ENCODE measurements at regions not wholly inside any gene's neighbourhood (a gene's known extent, or its start where the extent isn't known, plus 50 kb on each side); places are given as distances from the start of the nearest gene placed in this dataset.

DNA sequence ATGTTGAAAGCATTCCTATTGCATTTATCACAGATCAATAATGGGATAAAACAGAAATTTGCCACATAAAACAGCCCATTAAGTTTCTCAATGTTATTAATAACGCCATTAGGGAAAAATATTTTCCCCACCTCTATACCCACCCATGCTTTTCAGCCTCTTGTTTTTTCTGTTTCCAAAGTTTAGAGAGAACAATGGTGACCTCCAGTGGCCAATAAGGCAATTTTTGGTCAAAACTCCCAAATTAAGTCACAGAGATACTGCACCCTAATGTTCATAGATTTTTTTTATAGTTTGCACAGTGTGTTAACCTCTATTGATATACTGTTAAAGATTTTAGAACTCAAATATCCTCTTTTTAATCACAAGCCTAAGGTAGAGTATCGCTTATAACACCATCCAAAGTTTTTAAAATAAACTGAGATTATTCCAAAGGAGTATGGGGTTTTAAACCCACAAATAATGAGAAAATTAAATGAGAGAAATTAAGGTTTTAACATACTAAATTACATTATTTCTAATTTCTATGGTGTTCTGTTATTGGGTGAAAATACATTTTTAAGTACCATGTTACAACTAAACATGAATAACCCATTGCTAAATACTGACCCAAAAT is 184.7 kb upstream of the DCN start:
- no peaks in the 10 kb centered on the region for H3K27me3 ChIP-seq (ENCODE audit: control insufficient read depth, insufficient read depth, low read length)
- TF ChIP-seq, protein P1, sequence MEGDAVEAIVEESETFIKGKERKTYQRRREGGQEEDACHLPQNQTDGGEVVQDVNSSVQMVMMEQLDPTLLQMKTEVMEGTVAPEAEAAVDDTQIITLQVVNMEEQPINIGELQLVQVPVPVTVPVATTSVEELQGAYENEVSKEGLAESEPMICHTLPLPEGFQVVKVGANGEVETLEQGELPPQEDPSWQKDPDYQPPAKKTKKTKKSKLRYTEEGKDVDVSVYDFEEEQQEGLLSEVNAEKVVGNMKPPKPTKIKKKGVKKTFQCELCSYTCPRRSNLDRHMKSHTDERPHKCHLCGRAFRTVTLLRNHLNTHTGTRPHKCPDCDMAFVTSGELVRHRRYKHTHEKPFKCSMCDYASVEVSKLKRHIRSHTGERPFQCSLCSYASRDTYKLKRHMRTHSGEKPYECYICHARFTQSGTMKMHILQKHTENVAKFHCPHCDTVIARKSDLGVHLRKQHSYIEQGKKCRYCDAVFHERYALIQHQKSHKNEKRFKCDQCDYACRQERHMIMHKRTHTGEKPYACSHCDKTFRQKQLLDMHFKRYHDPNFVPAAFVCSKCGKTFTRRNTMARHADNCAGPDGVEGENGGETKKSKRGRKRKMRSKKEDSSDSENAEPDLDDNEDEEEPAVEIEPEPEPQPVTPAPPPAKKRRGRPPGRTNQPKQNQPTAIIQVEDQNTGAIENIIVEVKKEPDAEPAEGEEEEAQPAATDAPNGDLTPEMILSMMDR (IDR thresholded peaks at IDR 0.05; ENCODE audit: low read depth, low read length), result peak; percentile 61
- DNase-seq (ENCODE audit: low read depth, low spot score), result no peak

DNA sequence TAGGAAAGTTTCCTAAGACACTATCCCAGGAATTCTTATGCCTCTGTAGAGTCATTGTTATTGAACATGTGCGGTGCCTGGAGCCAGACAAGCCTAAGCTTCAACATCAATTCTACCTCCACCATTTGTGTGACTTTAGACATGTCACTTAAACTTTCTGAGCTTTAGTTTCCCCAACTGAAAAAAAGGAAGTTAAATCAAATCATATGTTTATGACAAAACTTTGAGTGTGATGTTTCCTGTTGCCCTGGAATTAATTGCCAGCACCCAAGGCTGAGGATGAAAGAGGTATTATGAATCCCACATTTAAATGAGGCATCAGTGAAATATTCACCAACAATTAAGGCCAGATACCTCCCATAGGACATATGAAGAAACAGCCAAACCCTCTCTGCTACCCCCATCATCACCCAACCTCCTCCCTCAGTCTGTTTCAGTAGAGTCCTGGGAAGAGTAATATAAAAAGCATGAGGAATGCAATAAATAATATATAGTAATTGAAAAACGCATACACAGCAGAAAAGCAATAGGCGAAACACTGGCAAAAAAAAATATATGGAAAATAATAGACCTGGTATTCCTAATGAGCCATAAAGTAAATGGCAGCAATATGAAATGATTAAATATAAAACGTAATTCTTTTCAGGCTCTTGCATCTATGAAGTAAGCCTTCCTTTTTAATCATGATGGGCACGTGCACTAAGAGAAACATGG is 182.0 kb upstream of the DCN start:
- POLR2A ChIA-PET, result no interaction called here
- TF ChIP-seq, protein P1 (IDR thresholded peaks at IDR 0.05; ENCODE audit: low read depth, low read length), result no peak
- no peaks in the 10 kb centered on the region for H3K9me3 ChIP-seq (ENCODE audit: control insufficient read depth, insufficient read depth, low read length)
- no peak overlapping the region for H3K27ac ChIP-seq (ENCODE audit: low read depth, low read length)
- DNase-seq (ENCODE audit: low read depth, low spot score), result no peak
- no peak overlapping the region for H3K4me3 ChIP-seq (ENCODE audit: low read depth, low read length)
- H3K27me3 ChIP-seq (ENCODE audit: control insufficient read depth, insufficient read depth, low read length), result no peaks in the 10 kb centered on the region
- CTCF ChIA-PET, result interaction anchor here (1.3 to 1.6 kb wide), 5 partner anchors 9 to 420 kb away, joined by 3 to 6 read pairs (median 5); no protein-coding TSS in a partner anchor

More for the DNA sequence above, 184.7 kb upstream of the DCN start:
- ChIA-PET POLR2A (no interaction called here), CTCF (interaction anchor here (1.2 to 1.9 kb wide), 5 partner anchors 15 to 422 kb away, joined by 4 to 15 read pairs (median 6); no protein-coding TSS in a partner anchor)
- no peak overlapping the region for H3K27ac ChIP-seq (ENCODE audit: low read depth, low read length)
- H3K9me3 ChIP-seq (ENCODE audit: control insufficient read depth, insufficient read depth, low read length), result no peaks in the 10 kb centered on the region
- no peak overlapping the region for H3K4me3 ChIP-seq (ENCODE audit: low read depth, low read length)

DNA sequence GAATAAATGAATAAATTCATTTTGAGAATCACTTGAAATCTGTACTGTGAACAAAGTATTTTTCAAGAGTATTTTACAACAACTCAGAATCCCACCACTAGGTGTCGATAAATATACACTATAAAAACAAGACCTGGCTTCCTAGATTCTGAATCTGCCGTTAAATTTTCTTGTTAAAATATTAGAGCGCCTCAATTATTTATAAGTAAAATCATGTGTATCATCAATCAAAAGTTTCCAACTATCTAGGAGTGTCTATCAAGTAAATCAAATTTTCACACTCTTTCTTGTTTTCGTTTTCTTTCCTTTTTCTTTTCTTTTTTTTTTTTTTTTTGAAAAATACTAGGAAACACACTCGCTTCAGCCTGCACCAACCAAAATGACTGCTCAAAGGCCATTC is 179.2 kb upstream of the DCN start:
- TF ChIP-seq, protein P1 (IDR thresholded peaks at IDR 0.05; ENCODE audit: low read depth, low read length), result peak; percentile 65
- no peak for DNase-seq (ENCODE audit: low read depth, low spot score)
- POLR2A ChIA-PET, result no interaction called here
- Histone ChIP-seq H3K9me3 (ENCODE audit: control insufficient read depth, insufficient read depth, low read length) (no peaks in the 10 kb centered on the region), H3K4me3 (ENCODE audit: low read depth, low read length) (no peak overlapping the region), H3K27ac (ENCODE audit: low read depth, low read length) (no peak overlapping the region), H3K27me3 (ENCODE audit: control insufficient read depth, insufficient read depth, low read length) (no peaks in the 10 kb centered on the region)
- CTCF ChIA-PET, result interaction anchor here (0.7 to 2.8 kb wide), 17 partner anchors 8 to 1287 kb away, joined by 3 to 16 read pairs (median 4); partner anchors contain the start of gene EPYC

DNA sequence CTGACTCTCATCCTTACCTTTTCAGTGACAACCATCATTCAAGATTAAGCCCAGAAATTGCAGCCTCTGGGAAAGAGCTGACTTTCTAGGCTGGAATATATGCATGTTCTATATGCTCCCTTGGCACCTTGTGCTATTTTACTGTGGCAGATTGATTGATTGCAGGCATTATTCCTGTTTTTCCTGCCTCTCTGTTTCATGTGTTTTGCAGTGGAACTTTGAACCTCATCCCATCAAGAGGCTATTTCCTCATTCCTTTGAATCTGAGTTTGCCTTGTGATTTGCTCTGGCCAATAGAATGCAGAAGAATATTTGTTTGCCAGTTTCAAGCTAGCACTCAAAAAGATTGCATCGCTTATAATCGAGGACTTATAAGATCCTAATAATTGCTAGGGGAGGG is 174.8 kb upstream of the DCN start:
- Histone ChIP-seq H3K27me3 (ENCODE audit: control insufficient read depth, insufficient read depth, low read length) (no peaks in the 10 kb centered on the region), H3K9me3 (ENCODE audit: control insufficient read depth, insufficient read depth, low read length) (no peaks in the 10 kb centered on the region), H3K27ac (ENCODE audit: low read depth, low read length) (no peak overlapping the region), H3K4me3 (ENCODE audit: low read depth, low read length) (no peak overlapping the region)
- ChIA-PET CTCF (interaction anchor here (1.3 to 6.0 kb wide), 2 partner anchors 180 to 378 kb away, joined by 3 to 97 read pairs; no protein-coding TSS in a partner anchor), POLR2A (no interaction called here)
- TF ChIP-seq, protein P1 (IDR thresholded peaks at IDR 0.05; ENCODE audit: low read depth, low read length), result no peak
- no peak for DNase-seq (ENCODE audit: low read depth, low spot score)

DNA sequence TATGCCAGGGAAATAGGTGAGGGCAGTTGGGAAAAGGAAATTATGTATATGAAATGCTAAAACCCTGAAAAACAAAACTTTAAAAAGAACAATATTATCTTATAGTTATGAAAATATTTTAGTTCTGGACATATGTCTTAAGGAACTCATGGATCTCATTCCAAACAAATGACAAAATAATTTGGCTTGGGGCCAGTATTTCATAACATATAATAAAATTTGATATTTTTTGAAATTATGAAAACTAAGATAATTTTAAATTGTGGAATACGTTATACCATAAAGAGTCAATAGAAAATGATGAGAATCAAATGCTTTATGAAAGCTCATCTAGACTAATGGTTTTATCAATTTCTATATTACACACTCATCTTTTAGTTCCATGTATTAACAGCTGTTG is 173.8 kb upstream of the DCN start:
- no peak overlapping the region for H3K27ac ChIP-seq (ENCODE audit: low read depth, low read length)
- H3K9me3 ChIP-seq (ENCODE audit: control insufficient read depth, insufficient read depth, low read length), result no peaks in the 10 kb centered on the region
- TF ChIP-seq, protein P1 (IDR thresholded peaks at IDR 0.05; ENCODE audit: low read depth, low read length), result no peak
- CTCF ChIA-PET, result interaction anchor here (0.8 to 6.0 kb wide), 12 partner anchors 10 to 410 kb away, joined by 3 to 97 read pairs (median 4); no protein-coding TSS in a partner anchor
- H3K4me3 ChIP-seq (ENCODE audit: low read depth, low read length), result no peak overlapping the region
- no peak for DNase-seq (ENCODE audit: low read depth, low spot score)
- POLR2A ChIA-PET, result interaction anchor here (0.5 kb wide), 1 partner anchor 132 kb away, joined by 3 read pairs; no protein-coding TSS in a partner anchor
- H3K27me3 ChIP-seq (ENCODE audit: control insufficient read depth, insufficient read depth, low read length), result no peaks in the 10 kb centered on the region

Measured in AG04450 (cell line).